ENCODE measurements at regions not wholly inside any gene's neighbourhood (a gene's known extent, or its start where the extent isn't known, plus 50 kb on each side); places are given as distances from the start of the nearest gene placed in this dataset.

GRCh38 chr7:121446526-121446925 lies 50.4 kb upstream of the FAM3C start:
- TF ChIP-seq CTCF (conservative IDR thresholded peaks at IDR 0.05; ENCODE audit: low read depth, low read length) (no peak), EZH2 (IDR thresholded peaks at IDR 0.05; ENCODE audit: borderline replicate concordance, low read depth, low read length, poor library complexity, severe bottlenecking) (no peak)

Data from A673 (cell line).